ENCODE measurements at regions not wholly inside any gene's neighbourhood (a gene's known extent, or its start where the extent isn't known, plus 50 kb on each side); places are given as distances from the start of the nearest gene placed in this dataset.

DNA sequence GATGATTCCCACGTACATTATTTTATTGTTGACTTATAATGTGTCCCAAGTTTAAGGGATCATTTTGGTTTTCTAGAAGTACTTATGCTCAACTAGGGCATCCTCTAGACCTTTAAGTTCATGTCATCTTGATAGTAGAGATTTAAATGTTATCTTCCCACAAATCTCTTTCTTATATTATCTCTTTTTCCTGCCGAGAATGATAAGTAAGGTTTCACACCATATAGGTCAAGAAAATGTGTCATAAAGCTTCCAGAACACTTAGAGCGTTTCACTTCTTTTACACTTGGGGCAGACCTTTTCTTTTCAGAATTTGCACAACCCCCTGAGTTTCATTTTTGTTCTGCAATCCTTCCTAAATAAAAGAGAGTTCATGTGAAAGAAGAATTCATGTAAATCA lies 142.0 kb upstream of the CBLB start:
- Mint-ChIP-seq H3K27me3 (ENCODE audit: insufficient read depth, low read depth) (no peaks in the 10 kb centered on the region), H3K4me3 (no peak overlapping the region), H3K36me3 (no peaks in the 10 kb centered on the region), H3K27ac (no peak overlapping the region), H3K9me3 (peaks cover 2% of the 10 kb centered on the region), H3K4me1 (peaks cover 13% of the 10 kb centered on the region)
- Histone ChIP-seq H3K4me2 (no peak overlapping the region), H4K20me1 (ENCODE audit: low read depth) (no peaks in the 10 kb centered on the region), H3K79me2 (ENCODE audit: low read depth) (no peaks in the 10 kb centered on the region), H3K9me3 (ENCODE audit: low read depth) (no peaks in the 10 kb centered on the region), H3K9ac (no peak overlapping the region), H3K4me1 (no peaks in the 10 kb centered on the region), H3F3A (ENCODE audit: low read depth) (no peaks in the 10 kb centered on the region), H2AFZ (replicated peaks) (no peak overlapping the region), H3K36me3 (no peaks in the 10 kb centered on the region), H3K4me3 (no peak overlapping the region), H3K27ac (no peak overlapping the region), H3K27me3 (no peaks in the 10 kb centered on the region)
- TF ChIP-seq EZH2 (IDR thresholded peaks at IDR 0.05) (no peak), EZH2phosphoT487 (IDR thresholded peaks at IDR 0.05) (no peak)
- TF ChIP-seq, protein P1, sequence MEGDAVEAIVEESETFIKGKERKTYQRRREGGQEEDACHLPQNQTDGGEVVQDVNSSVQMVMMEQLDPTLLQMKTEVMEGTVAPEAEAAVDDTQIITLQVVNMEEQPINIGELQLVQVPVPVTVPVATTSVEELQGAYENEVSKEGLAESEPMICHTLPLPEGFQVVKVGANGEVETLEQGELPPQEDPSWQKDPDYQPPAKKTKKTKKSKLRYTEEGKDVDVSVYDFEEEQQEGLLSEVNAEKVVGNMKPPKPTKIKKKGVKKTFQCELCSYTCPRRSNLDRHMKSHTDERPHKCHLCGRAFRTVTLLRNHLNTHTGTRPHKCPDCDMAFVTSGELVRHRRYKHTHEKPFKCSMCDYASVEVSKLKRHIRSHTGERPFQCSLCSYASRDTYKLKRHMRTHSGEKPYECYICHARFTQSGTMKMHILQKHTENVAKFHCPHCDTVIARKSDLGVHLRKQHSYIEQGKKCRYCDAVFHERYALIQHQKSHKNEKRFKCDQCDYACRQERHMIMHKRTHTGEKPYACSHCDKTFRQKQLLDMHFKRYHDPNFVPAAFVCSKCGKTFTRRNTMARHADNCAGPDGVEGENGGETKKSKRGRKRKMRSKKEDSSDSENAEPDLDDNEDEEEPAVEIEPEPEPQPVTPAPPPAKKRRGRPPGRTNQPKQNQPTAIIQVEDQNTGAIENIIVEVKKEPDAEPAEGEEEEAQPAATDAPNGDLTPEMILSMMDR (IDR thresholded peaks at IDR 0.05) = no peak
- no peak for DNase-seq (ENCODE audit: low spot score)

DNA sequence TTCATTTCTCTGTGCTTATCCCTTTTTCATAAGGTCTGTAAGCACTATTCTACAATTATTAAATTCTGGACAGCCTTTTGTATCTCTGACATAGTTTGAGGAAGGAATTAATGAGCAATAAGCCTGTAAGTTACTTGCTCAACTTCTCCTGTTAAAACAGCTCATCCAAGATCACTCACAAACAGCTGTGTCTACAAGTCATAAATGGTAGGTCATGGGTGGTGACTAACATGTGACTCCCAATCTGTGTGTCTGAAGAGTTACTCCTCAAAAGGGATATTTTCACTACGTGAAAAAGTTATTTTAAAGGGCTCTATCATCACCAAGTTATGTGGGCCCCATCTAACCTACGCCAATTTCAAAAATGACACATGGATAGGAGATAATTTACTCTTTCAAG lies 145.2 kb upstream of the CBLB start:
- Histone ChIP-seq H3K9ac (no peak overlapping the region), H3K4me3 (no peak overlapping the region), H3K27ac (no peak overlapping the region), H3K4me2 (no peak overlapping the region), H3K27me3 (no peaks in the 10 kb centered on the region), H3K4me1 (no peaks in the 10 kb centered on the region), H3K9me3 (ENCODE audit: low read depth) (no peaks in the 10 kb centered on the region), H2AFZ (replicated peaks) (no peak overlapping the region), H4K20me1 (ENCODE audit: low read depth) (no peaks in the 10 kb centered on the region), H3F3A (ENCODE audit: low read depth) (no peaks in the 10 kb centered on the region), H3K79me2 (ENCODE audit: low read depth) (no peaks in the 10 kb centered on the region), H3K36me3 (no peaks in the 10 kb centered on the region)
- H3K4me3 Mint-ChIP-seq = no peak overlapping the region
- no peaks in the 10 kb centered on the region for H3K36me3 Mint-ChIP-seq
- peaks cover 2% of the 10 kb centered on the region for H3K9me3 Mint-ChIP-seq
- TF ChIP-seq EZH2phosphoT487 (IDR thresholded peaks at IDR 0.05) (no peak), EZH2 (IDR thresholded peaks at IDR 0.05) (no peak)
- TF ChIP-seq, protein P1 (IDR thresholded peaks at IDR 0.05) = no peak
- peaks cover 8% of the 10 kb centered on the region for H3K4me1 Mint-ChIP-seq
- no peak for DNase-seq (ENCODE audit: low spot score)
- H3K27ac Mint-ChIP-seq = no peak overlapping the region
- peaks cover 2% of the 10 kb centered on the region for H3K27me3 Mint-ChIP-seq (ENCODE audit: insufficient read depth, low read depth)

DNA sequence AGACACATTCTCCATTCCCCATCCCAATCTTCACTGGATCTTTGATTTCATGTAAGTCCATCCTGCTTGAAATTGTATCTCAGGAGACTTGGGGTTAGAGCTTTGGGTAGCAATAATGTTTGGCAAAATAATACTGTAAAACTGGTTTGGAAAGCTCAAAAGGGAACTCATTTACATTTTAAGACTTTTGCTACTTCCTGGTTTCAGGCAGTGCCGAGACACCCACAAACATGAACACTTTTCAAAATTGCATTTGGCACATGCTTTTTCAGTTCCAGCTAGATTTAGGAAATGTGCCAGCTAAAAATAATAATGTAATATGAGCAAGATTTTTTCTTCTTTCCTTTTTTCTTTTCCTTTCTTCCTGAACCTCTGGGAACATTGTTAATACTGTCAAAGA lies 145.7 kb upstream of the CBLB start:
- Histone ChIP-seq H3K4me1 (no peaks in the 10 kb centered on the region), H3K4me3 (no peak overlapping the region), H3F3A (ENCODE audit: low read depth) (no peaks in the 10 kb centered on the region), H3K4me2 (no peak overlapping the region), H3K36me3 (no peaks in the 10 kb centered on the region), H2AFZ (replicated peaks) (no peak overlapping the region), H3K27me3 (no peaks in the 10 kb centered on the region), H3K9ac (no peak overlapping the region), H4K20me1 (ENCODE audit: low read depth) (no peaks in the 10 kb centered on the region), H3K27ac (no peak overlapping the region), H3K9me3 (ENCODE audit: low read depth) (no peaks in the 10 kb centered on the region), H3K79me2 (ENCODE audit: low read depth) (no peaks in the 10 kb centered on the region)
- TF ChIP-seq EZH2 (IDR thresholded peaks at IDR 0.05) (no peak), EZH2phosphoT487 (IDR thresholded peaks at IDR 0.05) (no peak)
- TF ChIP-seq, protein P1 (IDR thresholded peaks at IDR 0.05) = no peak
- Mint-ChIP-seq H3K27ac (no peak overlapping the region), H3K4me3 (no peak overlapping the region), H3K27me3 (ENCODE audit: insufficient read depth, low read depth) (peaks cover 2% of the 10 kb centered on the region), H3K4me1 (peaks cover 7% of the 10 kb centered on the region), H3K36me3 (no peaks in the 10 kb centered on the region), H3K9me3 (peaks cover 2% of the 10 kb centered on the region)
- DNase-seq (ENCODE audit: low spot score) = no peak

Measured in neural progenitor cell (in vitro differentiated cells).